HPDE6-E6E7 (cell line): ENCODE measurements at regions not wholly inside any gene's neighbourhood (a gene's known extent, or its start where the extent isn't known, plus 50 kb on each side); places are given as distances from the start of the nearest gene placed in this dataset.

Source experiments
- DNase-seq: peaks from one replicate; pipeline ENCODE4 v3.0.0; 2011; ENCODE audit warnings: missing footprints; ENCODE audit errors: extremely low spot score

DNA sequence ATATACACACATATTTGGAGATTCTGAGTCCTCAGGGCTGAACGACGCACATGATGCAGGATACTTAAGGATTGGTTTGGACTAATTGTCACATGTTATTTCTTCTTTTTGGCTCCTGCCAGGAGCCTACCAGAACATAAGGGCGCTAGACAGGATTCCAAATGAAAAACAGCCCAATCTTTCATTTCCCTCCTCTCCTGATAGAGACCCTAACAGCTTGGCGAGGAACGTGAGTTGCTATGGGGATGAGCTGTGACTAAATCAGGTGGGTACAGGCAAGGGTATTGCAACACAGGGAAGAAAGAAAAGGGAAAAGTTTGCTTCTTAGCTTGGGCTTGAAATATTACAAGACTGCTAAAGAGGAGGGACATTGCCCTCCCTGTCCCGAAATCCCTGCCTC, 109.9 kb downstream of the AIPL1 start:
- no peak for DNase-seq

DNA sequence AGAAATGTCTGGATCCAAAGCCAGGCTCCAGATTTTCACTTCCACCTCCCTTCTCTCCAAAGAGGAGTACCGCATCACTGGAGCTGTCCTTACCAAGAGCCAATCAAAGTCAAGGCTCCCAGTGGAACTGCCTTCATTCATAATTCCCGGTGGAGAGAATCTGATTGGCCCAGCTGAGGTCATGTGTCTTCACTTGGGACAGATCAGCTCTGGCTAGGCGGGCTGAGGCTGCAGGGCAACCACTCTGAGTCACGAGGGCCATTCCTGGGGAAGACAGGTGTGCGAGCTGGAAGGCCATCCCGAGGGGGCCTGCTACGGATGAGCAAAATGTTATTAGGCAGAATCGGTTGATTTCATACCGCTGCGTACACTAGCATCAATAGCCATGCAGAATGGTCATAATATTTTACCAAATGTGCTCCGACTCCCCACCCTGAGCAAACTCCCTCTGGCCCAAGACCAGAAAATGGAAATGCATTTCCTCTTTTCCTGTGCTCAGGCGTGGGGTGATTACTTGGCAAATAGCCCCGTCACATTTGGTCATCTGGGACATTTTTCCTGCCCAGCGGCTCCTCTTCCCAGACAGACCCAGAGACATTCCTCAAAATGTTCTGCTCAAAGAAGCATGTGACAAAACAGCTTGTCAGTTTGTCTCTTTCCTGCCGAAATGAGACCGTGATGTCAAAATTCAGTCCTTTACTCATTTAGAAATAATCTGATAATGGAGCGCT, 111.1 kb downstream of the AIPL1 start:
- no peak for DNase-seq

DNA sequence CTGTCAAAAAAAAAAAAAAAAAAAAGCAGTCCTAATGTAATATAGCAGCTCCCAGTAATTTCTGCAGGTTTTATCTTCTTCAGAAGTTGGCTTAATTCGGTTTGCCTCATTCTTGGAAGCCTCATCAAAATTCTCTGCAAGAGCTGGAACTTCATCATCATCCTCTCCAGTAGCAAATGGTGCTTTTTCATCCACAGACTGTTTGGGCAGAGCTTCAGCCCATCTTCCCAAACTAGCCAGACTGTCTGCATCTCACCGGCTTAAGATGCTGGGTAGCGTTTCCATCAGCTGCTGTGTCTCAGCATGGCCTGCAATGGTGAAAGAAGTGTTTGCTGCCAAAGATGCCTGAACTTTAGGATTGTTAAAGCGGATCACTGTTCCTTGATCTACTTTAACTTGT, 112.6 kb downstream of the AIPL1 start:
- no peak for DNase-seq

DNA sequence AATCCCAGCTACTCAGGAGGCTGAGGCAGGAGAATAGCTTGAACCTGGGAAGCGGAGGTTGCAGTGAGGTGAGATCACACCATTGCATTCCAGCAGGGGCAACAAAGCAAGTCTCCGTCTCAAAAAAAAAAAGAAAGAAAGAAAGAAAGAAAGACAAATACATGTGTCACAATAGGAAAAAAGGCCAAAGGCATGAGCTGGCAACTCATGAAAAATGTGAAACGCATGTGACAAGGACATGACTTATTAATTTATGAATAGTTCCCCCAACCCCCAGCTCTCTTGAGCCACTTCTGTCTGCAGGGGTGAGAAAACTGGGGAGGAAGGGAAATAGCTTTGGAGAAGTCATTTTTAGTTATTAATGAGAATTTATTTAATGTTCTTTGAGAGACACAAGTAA, 120.6 kb downstream of the AIPL1 start:
- DNase-seq, result no peak

DNA sequence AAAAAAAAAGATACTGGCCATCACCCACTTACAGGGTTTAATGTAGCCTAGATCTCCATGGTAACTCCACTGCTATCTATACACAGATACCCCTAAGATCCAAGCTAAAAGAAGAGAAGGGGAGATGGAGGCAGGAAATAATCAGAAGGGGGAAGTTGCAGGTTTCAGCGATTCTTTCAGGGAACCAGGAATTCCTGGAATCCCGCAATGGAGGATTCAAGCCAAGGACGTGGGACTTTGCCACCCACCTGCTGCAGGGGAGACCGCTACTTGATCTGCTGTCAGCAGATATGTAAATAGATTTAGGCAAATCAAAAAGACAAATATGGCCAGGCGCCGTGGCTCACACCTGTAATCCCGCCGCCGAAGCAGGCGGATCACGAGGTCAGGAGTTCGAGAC, 121.1 kb downstream of the AIPL1 start:
- no peak for DNase-seq

DNA sequence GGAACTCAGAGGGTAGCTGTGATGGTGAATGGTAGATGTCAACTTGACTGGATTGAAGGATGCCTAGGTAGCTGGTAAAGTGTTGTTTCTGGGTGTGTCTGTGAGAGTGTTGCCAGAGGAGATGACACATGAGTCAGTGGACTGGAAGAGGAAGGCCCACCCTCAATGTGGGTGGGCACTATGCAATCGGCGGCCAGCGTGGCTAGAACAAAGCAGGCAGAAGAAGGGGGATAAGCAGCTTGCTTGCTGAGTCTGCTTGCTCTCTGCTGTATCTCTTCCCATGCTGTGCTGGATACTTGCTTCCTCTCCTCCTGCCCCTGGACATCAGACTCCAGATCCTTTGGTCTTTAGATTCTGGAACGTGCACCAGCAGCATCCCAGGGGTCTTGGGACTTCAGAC, 128.1 kb downstream of the AIPL1 start:
- no peak for DNase-seq

DNA sequence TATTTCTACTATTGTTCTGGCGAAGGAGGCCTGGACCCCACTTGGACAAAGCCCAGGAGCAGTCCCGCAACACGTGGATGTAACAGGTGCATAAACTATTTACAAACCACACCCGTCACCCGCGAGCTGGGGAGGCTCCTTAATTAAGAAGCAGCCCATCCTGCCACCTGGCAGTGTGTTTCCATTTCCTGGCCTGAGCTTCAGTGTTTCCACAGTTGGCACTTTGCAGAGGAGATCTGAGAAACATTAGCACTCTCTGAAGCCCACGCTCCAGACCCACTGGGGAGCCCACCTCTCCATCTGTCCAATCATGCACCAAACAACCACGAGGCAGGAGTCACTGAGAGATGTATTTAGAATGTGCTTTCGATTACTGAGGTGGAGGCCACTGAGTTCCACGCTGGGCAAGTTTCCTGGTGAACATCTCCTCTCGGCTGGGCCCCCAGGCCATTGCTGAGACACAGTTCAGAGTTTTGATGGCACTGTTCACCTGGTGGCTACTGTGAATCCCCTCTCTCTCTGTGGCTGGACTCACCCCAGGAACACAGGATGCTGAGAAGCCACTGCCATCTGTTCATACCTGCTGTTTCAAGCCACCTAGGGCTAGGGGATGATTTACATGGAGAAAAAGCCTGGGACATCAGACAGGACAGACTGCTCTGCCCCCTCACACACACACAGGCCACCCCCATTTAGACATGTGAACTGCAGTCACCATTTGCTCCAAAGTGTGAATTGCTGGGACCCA, 129.1 kb downstream of the AIPL1 start:
- no peak for DNase-seq

DNA sequence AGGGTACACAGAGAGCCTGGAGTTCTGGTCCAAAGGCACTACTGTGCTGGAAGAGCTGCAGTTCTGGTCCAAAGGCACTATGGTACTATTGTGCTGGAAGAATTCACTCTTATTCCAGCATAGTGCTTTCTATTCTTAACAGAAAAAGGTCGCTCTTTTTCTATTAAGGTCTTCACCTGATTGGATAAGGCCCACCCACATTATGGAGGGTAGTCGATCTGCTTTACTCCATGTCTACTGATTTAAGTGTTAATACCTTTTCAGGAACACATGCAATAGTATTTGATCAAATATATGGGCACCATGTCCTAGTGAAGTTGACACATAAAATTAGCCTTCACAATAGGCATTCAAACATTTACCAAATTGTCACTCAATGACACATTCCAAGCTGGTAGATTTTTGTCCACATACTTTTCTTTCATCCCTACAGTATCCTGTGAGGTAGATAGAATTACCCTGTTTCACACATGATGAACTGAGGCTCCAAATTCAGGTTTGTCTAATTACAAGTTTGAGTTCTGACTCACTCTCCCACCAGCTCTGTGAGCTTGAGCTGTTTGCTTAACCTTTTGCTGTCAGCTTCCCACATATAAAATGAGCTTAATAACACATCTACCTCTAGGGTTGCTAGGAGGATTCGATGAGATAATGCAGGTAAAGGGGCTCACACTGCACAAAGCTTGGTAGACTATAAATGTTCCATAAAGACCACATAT, 129.9 kb downstream of the AIPL1 start:
- no peak for DNase-seq

DNA sequence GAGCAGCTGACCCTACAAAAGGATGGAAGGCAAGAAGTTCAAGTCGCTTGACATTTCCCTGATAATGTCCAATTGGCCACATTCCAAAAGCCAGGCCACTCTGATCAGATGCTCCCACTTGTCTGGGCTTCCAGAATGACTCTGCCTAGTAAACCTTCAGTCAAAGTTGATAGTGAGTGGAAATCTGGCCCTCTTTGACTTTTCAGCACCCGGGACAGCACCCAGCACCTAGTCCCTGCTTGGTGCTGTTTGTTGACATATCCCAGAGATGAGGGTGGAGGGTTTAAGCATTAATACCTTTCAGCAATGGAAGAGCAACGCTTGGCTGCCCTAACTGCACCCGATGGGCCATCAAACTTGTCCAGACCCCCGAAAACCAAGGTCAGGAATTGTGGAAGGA, 131.3 kb downstream of the AIPL1 start:
- peak; percentile 15 for DNase-seq

DNA sequence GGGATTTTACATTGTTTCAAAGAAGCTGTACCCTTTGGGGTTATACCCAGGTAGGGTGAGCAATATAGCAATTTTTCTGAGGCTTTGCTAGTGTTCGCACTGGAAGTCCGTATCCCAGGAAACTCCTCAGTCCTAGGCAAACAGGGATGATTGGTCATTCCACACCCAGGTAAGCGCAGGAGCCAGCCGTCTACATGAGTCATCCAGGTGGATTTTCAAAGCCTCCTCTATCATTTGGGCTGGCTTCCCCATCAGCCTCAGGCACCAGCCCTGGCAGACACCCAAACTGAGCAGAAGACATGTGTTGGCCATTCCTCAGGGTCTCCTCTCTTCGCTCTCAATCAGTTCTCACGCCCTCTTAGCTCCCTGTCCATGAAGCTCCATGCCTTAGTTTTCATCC, 135.6 kb downstream of the AIPL1 start:
- no peak for DNase-seq

DNA sequence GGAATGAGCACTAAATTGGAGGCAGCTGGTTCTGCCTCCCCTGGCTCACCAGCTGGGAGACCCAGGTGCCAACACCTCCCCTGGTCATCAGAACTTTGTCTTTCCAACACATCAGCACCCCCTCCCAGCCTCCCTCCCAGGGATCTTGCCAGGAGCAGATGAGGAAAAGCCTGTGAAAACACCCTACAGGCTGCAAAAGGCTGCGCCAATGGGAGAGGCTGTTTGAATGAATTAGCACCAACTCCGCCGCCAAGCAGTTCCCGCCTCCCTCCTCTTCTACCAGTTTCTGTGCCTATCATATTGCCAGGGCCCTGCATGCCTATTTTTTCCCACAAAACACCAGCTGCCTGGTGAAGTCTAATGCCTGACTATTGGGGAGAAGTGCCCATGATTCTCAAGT, 137.0 kb downstream of the AIPL1 start:
- DNase-seq, result no peak

DNA sequence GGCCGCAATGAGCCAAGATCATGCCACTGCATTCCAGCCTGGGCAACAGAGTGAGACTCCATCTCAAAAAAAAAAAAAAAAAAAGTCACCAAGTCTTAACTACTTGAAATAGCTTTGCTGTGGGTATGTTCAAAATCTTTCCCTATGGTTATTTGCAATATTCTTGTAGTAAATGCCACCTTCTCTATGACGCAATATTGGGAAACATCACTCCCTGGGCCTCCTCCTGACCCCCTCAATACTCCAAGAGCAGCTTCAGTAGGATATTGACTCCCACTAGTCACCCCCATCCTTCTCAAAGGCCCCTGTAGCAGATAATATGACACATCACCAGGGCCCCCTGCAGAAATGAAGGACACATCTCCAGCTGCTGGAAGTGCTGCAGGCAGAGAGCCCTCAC, 137.8 kb downstream of the AIPL1 start:
- no peak for DNase-seq

DNA sequence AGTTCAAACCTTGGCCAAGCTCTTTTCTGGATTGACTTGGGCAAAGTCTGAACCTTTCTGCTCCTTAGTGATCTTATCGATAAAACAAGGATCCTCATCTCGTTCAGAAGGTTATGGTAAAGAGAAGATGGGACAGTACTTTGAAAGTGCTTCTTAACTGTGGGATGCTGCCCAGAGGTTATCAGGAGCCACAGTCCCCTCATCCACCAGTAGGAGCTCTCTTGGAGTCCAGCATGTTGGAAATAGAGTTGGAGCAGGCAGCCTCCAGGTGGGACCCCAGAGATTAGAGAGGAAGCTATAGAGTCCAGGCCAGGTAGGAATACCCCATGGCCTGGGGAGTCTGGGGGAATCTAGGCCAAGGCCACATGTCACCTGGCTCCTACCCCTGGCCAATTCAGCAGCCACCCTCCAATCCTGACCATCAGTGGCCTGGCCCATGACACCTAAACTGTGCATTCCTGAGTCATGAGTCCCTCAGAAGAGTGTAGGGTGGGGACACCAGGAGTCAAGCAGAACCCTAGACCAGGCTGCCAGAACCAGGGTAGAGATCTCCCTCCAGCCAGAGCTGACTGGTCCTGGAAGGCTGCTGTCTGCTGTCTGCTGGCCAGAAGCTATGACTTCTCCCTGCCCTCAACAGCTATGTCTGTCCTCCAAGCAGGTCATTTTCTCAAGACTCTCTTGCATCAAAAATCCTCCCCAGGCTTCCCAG, 144.3 kb downstream of the AIPL1 start:
- no peak for DNase-seq

DNA sequence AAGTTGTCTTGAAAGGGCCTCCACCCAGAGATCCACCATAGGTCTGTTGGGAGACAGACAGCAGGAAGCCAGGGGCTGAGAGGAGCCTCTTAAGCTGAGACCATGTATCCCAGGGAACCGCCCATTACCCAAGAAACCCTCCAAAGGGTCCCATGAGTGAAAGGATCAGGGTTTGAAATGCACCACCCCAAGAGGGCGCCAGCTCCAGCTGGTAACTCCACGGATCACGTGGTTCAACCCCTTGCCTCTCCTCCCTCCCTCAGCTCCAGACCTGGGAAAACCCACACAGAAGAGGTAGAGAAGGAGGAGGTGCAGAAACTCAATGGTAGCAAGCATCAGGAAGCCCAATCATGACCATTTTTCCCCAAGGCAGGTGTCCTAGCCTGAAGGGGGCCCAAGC, 148.7 kb downstream of the AIPL1 start:
- DNase-seq, result no peak

DNA sequence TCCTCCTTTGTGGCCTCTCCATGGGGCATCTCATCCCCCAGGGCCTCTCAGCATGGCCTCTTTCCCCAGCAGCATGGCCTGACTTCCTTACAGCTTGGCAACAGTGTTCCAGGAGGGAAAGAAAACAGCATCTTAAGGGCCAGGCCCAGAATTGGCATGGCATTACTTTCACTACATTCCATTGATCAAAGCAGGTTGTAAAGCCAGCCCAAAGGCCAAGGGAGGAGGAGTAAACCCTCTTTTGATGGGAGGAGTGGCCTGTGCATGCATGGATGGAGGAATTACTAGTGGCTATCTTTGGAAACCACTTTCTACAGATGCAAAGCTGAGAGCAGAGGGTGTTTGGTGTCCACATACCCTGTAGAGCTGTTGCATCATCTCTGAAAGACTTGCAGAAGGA, 149.4 kb downstream of the AIPL1 start:
- DNase-seq, result no peak

DNA sequence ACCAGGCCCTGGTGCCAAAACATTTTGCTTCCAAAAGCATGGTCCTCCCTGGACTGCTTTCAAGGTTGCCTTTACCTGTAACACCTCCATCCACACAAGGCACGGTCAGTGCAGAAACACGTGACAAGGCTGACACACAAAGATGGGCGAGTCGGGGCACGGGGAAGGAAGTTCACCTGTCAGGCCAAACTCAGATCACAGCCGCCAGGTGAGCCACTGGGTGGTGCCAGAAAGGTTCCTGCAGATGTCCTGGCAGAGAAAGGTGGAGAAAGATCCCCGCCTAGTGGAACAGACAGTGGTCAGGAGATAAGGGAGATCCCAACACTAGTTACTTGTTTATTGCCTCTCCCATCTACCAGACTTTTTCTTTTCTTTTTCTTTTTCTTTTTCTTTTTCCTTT, 155.3 kb downstream of the AIPL1 start:
- DNase-seq, result peak; percentile 88

DNA sequence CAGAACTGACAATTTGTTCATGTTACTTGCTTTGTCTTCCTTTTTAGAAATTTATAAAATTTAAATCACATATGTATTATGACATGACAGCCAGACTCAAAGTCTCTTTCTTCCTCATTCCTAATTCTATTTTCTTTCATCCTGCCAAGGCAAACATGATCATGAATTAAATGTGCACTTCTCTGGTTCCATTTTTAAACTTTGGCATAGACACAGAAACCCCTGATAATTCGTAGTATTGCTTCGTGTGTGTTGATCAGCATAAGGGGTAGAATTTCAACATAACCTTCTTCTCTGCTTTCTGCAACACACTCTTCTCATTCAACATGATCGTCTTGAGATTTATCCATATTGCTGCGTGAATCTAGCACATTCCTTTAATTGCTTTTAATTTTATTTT, 156.5 kb downstream of the AIPL1 start:
- no peak for DNase-seq

DNA sequence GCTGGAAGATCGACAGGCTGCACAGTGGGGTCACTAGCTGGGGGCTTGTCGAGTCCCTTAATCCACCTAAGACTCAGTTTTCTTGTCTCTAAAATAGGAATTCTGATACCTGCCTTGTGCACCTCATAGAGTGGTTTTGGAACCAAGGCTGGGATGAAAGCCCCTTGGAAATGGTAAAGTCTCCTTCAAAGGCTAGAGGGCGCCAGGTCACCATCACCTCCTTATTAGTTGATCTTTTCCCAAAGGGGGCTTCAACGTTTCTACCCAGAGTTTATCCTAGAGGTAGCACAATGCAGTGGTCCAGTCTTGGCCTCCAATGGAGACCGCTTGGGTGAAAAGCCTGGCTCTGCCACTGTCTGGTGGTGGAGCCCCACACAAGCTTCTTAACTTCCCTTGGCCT, 158.2 kb downstream of the AIPL1 start:
- no peak for DNase-seq

DNA sequence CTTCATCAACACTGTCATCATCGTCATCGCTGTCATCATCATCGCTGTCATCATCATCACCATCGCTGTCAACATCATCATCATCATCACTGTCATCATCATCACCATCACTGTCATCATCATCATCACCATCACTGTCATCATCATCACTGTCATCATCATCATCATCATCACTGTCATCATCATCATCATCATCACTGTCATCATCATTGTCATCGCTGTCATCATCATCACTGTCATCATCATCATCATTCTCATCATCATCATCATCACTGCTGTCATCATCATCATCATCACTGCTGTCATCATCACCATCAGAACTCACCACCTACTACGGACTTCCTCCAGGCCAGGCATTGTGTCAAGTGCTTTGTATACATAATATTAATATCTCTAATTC, 160.6 kb downstream of the AIPL1 start:
- DNase-seq, result no peak

DNA sequence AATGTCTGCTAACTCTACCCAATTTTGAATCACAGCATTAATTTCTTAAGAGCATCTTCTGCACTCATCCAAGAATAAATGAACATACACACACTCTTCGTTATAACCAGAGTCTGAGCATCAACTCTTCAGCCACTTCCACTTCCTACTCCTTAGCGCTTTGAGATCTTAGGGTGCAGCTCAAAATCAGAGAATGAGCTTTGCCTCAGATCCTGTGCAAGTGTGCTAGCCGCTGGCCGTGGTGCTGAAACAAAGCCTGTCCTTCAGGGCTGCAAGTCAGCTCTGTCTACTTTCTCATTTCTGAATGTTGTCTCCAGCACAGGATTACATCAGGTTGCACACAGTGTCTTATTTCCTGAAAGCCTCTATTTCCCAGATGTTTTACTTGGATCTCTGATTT, 165.4 kb downstream of the AIPL1 start:
- peak; percentile 36 for DNase-seq

DNA sequence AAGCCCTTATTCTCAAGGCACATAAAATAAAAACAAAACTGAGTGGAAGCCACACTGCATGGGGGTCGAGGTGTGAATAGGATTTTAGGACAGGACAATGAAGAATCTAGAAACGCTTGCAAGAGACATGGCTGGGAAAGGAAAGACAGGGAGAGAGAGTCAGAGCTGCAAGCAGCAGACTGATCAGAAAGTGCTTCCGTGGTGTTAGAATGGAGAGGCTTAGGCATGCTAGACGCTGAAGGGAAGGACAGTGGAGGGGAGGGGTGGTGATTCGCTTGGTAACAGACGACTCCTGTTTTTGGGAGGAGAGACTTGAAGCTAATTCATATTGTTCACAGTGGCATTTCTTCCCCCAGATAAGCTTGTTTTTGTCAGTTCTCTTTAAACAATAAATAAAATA, 173.5 kb downstream of the AIPL1 start:
- DNase-seq, result no peak

DNA sequence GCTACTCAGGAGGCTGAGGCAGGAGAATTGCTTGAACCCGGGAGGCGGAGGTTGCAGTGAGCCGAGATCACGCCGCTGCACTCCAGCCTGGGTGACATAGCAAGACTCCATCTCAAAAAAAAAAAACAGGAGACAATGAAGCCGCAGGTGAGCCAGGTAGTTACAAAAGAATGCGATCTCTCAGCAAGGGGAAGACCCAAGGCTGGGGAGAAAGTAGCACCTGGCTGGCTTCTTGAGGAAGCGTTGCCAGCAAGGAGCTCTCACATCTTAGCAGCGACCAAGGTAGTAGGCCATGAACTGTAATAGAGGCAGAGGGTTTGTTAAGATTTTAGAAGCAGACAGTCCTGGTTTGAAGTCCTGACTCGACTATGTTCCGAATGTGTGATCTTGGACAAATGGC, 175.0 kb downstream of the AIPL1 start:
- no peak for DNase-seq
